ENCODE measurements at regions not wholly inside any gene's neighbourhood (a gene's known extent, or its start where the extent isn't known, plus 50 kb on each side); places are given as distances from the start of the nearest gene placed in this dataset.

GRCh38 chr4:176451443-176451842 is 131.7 kb downstream of the SPCS3 start:
- H4K20me1 ChIP-seq (ENCODE audit: insufficient read depth, low read length): no peaks in the 10 kb centered on the region
- DNase-seq (no peak), ATAC-seq (ENCODE audit: insufficient read depth, low read depth) (no peak)
- H3K4me3 ChIP-seq (ENCODE audit: low read depth in 1 of 2, low read length in 2 of 2): no peak overlapping the region
- H3K27me3 ChIP-seq (ENCODE audit: insufficient read depth, low read length, poor library complexity): peaks cover 4% of the 10 kb centered on the region
- no peak for TF ChIP-seq EZH2 (IDR thresholded peaks at IDR 0.05; ENCODE audit: borderline replicate concordance, low read depth, low read length, severe bottlenecking)
- no peak for TF ChIP-seq CTCF (IDR thresholded peaks at IDR 0.05; ENCODE audit: borderline replicate concordance, extremely low read depth, low read length, poor library complexity, severe bottlenecking)
- H3K27ac ChIP-seq (ENCODE audit: low read length): no peak overlapping the region
- no peak overlapping the region for H3K9ac ChIP-seq (ENCODE audit: low read depth, low read length)
- no peak overlapping the region for H3K4me2 ChIP-seq (ENCODE audit: insufficient read depth, low read length)
- H2AFZ ChIP-seq (ENCODE audit: low read depth, low read length): no peak overlapping the region
- H3K4me1 ChIP-seq (ENCODE audit: insufficient read depth, low read length): no peaks in the 10 kb centered on the region
- H3K9me3 ChIP-seq (ENCODE audit: insufficient read depth, low read length, severe bottlenecking): no peaks in the 10 kb centered on the region
- no peaks in the 10 kb centered on the region for H3K36me3 ChIP-seq (ENCODE audit: insufficient read depth, low read length)
- no peaks in the 10 kb centered on the region for H3K79me2 ChIP-seq (ENCODE audit: insufficient read depth, low read length)

- H3K27me3 ChIP-seq (ENCODE audit: insufficient read depth, low read length, poor library complexity): peaks cover 4% of the 10 kb centered on the region
- no peaks in the 10 kb centered on the region for H3K4me1 ChIP-seq (ENCODE audit: insufficient read depth, low read length)
- no peaks in the 10 kb centered on the region for H3K79me2 ChIP-seq (ENCODE audit: insufficient read depth, low read length)
- no peaks in the 10 kb centered on the region for H3K36me3 ChIP-seq (ENCODE audit: insufficient read depth, low read length)
- H3K27ac ChIP-seq (ENCODE audit: low read length): no peak overlapping the region
- H3K4me2 ChIP-seq (ENCODE audit: insufficient read depth, low read length): no peak overlapping the region
- H4K20me1 ChIP-seq (ENCODE audit: insufficient read depth, low read length): no peaks in the 10 kb centered on the region
- DNase-seq (no peak), ATAC-seq (ENCODE audit: insufficient read depth, low read depth) (no peak)
- TF ChIP-seq EZH2 (IDR thresholded peaks at IDR 0.05; ENCODE audit: borderline replicate concordance, low read depth, low read length, severe bottlenecking) (no peak), CTCF (IDR thresholded peaks at IDR 0.05; ENCODE audit: borderline replicate concordance, extremely low read depth, low read length, poor library complexity, severe bottlenecking) (no peak)
- H2AFZ ChIP-seq (ENCODE audit: low read depth, low read length): no peak overlapping the region
- H3K9ac ChIP-seq (ENCODE audit: low read depth, low read length): no peak overlapping the region
- H3K4me3 ChIP-seq (ENCODE audit: low read depth in 1 of 2, low read length in 2 of 2): no peak overlapping the region
- H3K9me3 ChIP-seq (ENCODE audit: insufficient read depth, low read length, severe bottlenecking): no peaks in the 10 kb centered on the region
Observed at GRCh38 chr4:176453079-176453478, 133.3 kb downstream of the SPCS3 start.

GRCh38 chr4:176453658-176454057 is 133.9 kb downstream of the SPCS3 start:
- H3K27ac ChIP-seq (ENCODE audit: low read length): no peak overlapping the region
- DNase-seq: no peak
- H4K20me1 ChIP-seq (ENCODE audit: insufficient read depth, low read length): no peaks in the 10 kb centered on the region
- H3K4me3 ChIP-seq (ENCODE audit: low read depth in 1 of 2, low read length in 2 of 2): no peak overlapping the region
- no peak for ATAC-seq (ENCODE audit: insufficient read depth, low read depth)
- H2AFZ ChIP-seq (ENCODE audit: low read depth, low read length): no peak overlapping the region
- H3K4me2 ChIP-seq (ENCODE audit: insufficient read depth, low read length): no peak overlapping the region
- no peaks in the 10 kb centered on the region for H3K79me2 ChIP-seq (ENCODE audit: insufficient read depth, low read length)
- H3K9ac ChIP-seq (ENCODE audit: low read depth, low read length): no peak overlapping the region
- H3K36me3 ChIP-seq (ENCODE audit: insufficient read depth, low read length): no peaks in the 10 kb centered on the region
- no peaks in the 10 kb centered on the region for H3K4me1 ChIP-seq (ENCODE audit: insufficient read depth, low read length)
- no peaks in the 10 kb centered on the region for H3K9me3 ChIP-seq (ENCODE audit: insufficient read depth, low read length, severe bottlenecking)
- TF ChIP-seq CTCF (IDR thresholded peaks at IDR 0.05; ENCODE audit: borderline replicate concordance, extremely low read depth, low read length, poor library complexity, severe bottlenecking) (no peak), EZH2 (IDR thresholded peaks at IDR 0.05; ENCODE audit: borderline replicate concordance, low read depth, low read length, severe bottlenecking) (no peak)
- H3K27me3 ChIP-seq (ENCODE audit: insufficient read depth, low read length, poor library complexity): peaks cover 4% of the 10 kb centered on the region

- no peak overlapping the region for H3K4me2 ChIP-seq (ENCODE audit: insufficient read depth, low read length)
- no peaks in the 10 kb centered on the region for H4K20me1 ChIP-seq (ENCODE audit: insufficient read depth, low read length)
- ATAC-seq (ENCODE audit: insufficient read depth, low read depth) (no peak), DNase-seq (no peak)
- no peak for TF ChIP-seq CTCF (IDR thresholded peaks at IDR 0.05; ENCODE audit: borderline replicate concordance, extremely low read depth, low read length, poor library complexity, severe bottlenecking)
- no peak for TF ChIP-seq EZH2 (IDR thresholded peaks at IDR 0.05; ENCODE audit: borderline replicate concordance, low read depth, low read length, severe bottlenecking)
- no peak overlapping the region for H3K27ac ChIP-seq (ENCODE audit: low read length)
- H3K27me3 ChIP-seq (ENCODE audit: insufficient read depth, low read length, poor library complexity): no peaks in the 10 kb centered on the region
- no peak overlapping the region for H3K9ac ChIP-seq (ENCODE audit: low read depth, low read length)
- H3K79me2 ChIP-seq (ENCODE audit: insufficient read depth, low read length): no peaks in the 10 kb centered on the region
- H3K9me3 ChIP-seq (ENCODE audit: insufficient read depth, low read length, severe bottlenecking): no peaks in the 10 kb centered on the region
- no peak overlapping the region for H3K4me3 ChIP-seq (ENCODE audit: low read depth in 1 of 2, low read length in 2 of 2)
- no peaks in the 10 kb centered on the region for H3K36me3 ChIP-seq (ENCODE audit: insufficient read depth, low read length)
- no peaks in the 10 kb centered on the region for H3K4me1 ChIP-seq (ENCODE audit: insufficient read depth, low read length)
- no peak overlapping the region for H2AFZ ChIP-seq (ENCODE audit: low read depth, low read length)
Observed at GRCh38 chr4:176464748-176465147, 145.0 kb downstream of the SPCS3 start.

Measured in DND-41 (cell line).